ENCODE measurements at regions not wholly inside any gene's neighbourhood (a gene's known extent, or its start where the extent isn't known, plus 50 kb on each side); places are given as distances from the start of the nearest gene placed in this dataset.

DNA sequence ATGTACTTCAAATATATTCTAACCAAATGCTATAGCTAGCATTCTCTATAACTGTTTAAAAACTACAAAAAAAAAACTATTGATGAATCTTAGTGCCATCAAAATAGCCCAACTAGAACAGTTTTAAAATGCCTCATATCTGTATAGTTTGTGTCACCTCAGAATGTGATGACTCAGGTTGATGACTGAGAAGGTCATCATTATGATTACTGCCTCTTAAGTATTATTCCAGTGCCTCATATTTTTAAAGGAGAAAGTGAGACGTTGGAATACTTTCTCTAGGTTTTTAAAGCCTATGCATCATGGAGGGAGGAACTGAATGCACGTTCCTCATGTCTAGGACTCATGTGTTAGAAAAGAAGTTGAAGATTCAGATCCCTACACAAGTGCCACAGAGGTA, 88.2 kb downstream of the TMA16 start:
- DNase-seq (ENCODE audit: low spot score): no peak
- no peak for FAIRE-seq

DNA sequence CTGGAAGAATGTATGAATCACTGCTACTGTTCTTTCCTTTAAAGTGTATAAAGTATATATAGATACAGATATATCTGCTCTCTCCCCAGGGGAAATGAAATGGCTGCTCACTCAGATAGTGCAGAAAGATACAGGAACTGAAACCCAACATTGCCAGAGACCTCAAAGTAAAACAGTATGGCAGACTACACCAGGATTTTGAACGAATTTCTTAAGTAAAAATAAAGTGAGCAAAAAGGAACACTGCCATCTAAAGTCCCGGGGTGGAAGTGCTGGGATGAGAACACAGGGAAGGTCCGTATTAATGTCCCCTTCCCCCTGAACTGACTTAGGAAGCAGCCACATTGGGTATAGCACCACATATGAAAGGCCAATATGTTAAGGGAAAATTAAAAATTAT, 93.4 kb downstream of the TMA16 start:
- FAIRE-seq: no peak
- DNase-seq (ENCODE audit: low spot score): no peak

DNA sequence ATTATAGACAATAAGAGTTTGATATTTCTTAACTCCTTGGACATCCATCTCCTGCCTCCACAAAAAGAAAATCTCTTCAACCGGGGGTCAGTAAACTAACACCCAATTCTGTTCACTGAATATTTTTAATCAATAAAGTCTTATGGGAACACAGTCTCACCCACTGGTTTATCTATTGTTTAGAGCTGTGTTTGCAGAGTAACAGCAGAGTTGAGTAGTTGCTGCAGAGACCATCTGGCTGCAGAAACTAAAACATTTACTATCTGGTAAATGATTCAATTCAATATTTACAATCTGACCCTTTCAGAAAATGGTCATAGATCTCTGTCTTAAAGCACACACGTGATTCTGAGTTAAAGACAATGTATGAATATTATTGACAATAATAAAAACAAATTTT, 94.0 kb downstream of the TMA16 start:
- DNase-seq (ENCODE audit: low spot score) (no peak), FAIRE-seq (no peak)

DNA sequence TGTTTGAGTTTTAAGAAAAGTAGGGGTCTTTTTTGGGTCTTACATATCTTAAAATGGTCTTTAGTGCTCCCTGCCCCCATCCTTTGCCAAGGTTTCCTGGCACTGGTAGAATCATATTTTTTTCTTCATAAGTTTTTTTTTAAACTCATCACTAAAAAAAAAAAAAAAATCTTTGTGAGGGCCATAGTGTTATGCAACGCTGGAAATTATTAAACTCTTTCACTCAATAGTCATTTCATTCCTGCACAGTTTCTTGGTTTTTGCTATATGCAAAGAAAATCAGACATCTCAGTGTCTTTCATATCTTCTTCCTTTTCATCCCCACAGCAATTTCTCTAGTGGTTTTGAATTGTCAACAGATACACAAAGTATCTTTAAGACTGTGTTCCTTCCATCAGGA, 95.6 kb downstream of the TMA16 start:
- no peak for DNase-seq (ENCODE audit: low spot score)
- no peak for FAIRE-seq

DNA sequence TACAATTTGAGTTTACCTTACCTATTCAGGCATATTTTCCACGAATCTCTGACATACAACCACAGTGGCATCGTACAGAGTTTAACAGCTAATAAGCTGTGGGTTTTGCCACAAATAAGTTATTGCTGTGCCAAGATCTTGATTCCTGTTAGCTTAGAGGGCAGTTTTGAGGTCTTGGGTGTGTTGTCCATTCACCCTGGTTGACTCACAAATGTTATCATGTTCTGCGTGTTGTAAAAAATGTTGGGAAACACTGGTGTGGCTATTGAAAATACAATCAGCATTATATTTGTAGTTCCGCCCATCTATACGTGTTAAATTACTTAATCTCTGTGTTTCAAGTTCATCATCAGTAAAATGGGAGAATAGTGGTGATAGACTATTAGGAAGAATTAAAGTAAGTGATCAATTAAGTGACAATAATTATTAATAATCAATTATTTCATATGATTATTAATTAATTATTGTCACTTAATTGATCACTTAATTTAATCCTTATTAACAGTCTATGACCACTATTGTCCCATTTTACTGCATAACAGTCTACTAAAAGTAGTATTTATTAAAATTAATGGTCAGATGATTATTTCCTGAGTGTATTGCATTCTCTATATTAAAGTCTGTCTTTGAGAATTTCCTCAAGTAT, 96.3 kb downstream of the TMA16 start:
- DNase-seq (ENCODE audit: low spot score): no peak
- FAIRE-seq: no peak

DNA sequence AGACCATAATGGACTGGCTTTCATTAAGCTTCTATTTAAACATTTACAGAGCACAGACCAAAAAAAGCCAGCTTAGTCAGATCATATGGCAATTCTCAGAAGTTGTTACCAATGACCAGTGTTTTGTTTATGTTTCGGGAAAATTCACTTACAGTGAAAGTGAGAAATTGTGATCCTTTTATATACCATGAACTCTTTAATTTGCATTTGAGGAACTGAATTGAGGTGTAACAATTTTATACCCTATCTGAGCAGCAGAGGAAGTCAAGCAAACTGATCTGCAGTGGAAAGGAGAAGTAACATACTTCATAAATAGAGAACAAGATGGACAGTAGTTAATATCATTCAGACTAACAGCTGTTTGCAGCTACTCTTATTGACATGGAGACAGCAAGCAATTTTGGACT, 97.1 kb downstream of the TMA16 start:
- DNase-seq (ENCODE audit: low spot score): no peak
- no peak for FAIRE-seq

DNA sequence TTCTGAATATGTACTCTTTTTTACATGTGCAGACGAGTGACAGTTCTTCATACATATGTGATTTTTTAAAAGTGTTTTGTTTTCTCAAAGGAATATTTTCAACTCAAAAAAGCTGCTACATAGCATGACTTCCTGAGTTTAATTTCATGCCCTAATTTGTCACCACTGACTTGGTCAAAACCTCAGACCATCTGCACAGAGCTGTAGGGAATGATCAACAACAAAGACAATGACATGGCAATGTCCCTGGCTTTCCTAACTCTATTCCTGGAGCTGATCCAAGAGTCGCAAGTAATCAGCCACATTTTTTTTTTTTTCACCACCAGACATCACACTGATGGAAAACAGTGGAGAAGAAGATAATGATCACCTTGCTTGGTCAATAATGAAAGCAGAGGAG, 97.7 kb downstream of the TMA16 start:
- DNase-seq (ENCODE audit: low spot score) (no peak), FAIRE-seq (no peak)

DNA sequence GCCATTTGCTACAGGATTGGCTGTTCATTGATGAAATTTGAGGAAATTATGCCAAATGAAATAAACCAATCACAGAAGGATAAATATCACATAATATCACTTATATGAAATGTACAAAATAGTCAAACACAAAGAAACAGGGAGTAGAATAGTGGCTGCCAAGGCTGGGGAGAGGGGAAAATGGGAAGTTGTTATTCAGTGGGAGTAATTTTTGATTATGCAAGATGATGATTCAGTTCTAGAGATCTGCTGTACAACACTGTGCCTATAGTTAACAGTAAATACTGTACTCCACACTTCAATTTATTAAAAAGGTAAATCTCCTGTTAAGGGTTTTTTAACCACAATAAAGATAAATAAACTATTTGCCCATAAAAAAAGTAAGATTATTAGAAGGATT, 101.1 kb downstream of the TMA16 start:
- DNase-seq (ENCODE audit: low spot score) (no peak), FAIRE-seq (no peak)

DNA sequence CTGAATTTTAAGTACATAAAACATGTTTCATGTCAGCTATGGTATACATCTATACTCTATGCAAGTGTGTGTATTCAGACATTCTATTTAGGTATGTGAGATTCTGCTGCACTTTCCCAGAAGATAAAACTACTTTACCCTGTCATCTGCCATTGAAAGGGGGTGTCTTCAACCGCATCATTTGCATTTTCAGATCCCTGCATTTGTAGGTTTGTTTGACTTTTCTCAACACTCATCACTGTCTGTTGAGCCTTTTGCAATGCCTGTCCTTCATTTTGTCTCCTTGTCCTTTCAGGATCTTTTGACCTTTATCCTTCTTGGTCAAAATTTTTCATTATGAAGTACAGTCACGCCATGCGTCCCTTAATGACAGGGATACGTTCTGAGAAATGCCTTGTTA, 103.5 kb downstream of the TMA16 start:
- DNase-seq (ENCODE audit: low spot score) (no peak), FAIRE-seq (no peak)

DNA sequence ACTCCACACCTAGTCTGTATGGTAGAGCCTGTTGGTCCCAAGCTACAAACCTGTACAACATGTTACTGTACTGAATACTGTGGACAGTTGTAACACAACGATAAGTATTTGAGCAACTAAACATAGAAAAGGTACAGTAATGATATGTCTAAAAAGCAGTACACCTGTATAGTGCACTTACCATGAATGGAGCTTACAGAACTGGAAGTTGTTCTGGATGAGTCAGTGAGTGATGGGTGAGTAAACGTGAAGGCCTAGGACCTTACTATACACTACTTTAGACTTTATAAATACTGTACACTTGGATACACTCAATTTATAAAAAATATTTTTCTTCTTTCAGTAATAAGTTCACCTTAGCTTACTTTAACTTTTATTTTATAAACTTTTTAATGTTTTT, 104.0 kb downstream of the TMA16 start:
- FAIRE-seq (no peak), DNase-seq (ENCODE audit: low spot score) (no peak)

DNA sequence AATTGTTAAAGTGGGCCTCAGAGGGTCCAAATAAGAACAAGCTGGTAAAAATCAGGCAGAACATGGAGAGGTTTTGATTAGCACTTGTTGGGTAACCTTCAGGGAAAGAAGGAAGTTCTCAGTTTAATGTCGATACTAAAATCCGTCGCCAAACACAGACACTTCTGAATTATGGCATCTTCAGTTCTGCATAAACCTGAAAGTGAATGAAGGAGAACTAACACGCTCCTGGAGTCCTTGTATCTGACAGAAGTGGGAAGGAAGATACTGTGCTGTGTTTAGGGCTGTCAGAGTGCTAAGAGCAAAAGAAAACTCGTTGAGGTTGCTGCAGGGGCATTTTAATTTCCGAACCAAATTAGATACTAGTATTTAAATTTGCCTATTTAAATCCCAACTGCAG, 106.2 kb downstream of the TMA16 start:
- no peak for FAIRE-seq
- DNase-seq (ENCODE audit: low spot score): no peak

DNA sequence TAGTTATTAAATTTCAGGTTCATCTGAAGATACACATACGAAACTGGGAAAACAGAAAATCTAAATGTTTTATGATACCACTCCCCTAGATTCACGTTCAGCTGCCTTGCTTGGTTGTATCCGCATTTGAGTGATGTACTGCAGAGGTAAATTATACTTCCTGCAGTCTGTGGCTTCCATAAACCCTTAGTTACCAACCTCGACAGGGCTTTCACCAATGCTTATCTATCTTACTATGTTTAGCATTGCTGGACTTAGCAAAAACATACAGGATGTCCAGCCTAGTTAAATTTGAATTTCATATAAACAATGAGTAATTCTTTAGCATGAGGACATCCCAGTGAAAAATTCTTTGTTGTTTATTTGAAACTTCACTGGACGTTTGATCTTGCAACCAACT, 108.8 kb downstream of the TMA16 start:
- FAIRE-seq: no peak
- no peak for DNase-seq (ENCODE audit: low spot score)

DNA sequence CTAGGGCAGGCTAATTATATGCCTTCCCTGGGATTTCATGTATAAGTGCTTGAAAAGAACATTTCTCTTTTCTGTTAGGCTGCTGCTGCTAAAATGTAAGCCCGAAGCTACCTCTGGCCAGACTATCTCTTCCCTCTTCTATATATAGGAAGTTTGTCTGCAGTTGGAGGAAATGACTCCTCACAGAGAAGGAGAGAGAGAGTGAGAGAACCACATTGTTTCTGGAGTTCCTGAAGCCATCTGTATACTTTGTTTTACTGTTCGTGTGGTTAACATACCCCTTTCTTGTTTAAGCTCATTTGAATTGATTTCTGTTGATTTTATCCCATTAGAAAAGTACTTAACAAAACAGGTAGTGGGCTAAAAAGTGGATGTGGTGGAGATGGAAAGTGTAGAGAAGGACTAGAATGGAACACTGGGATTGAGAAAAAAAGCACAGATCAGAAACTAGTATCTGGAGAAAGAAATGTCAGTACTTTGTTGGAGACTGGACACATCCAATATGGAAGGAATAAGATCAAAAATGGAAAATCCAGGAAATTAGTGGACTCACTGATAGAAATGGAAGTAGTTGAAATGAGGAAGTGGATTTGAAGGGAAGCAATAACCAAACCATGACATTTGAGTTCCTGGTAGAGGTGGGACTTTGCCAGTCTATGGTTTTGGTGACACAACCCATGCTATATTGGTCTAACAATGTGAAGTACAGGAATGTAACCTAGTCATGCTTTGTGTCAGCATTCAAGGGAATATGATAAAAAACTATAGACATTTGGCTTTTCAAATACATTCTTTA, 112.6 kb downstream of the TMA16 start:
- FAIRE-seq (no peak), DNase-seq (ENCODE audit: low spot score) (no peak)

DNA sequence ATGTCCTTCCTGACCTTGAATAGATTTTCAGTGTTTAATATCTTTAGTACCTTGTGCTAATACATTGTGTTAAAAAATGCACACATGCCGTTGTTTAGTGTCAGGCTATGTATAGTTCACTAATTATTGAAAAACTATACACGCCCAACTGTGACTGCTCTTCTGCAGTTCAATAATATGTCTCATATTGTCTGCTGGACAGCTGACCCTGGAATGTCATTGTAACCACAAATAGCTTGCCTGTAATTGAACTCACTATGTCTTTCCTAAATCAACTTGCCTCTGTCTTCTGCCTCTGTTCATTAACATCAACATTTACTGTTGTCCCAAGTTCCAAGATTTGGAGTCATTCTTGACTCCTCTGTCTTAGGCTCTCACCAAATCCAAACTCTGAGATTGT, 114.5 kb downstream of the TMA16 start:
- FAIRE-seq: no peak

DNA sequence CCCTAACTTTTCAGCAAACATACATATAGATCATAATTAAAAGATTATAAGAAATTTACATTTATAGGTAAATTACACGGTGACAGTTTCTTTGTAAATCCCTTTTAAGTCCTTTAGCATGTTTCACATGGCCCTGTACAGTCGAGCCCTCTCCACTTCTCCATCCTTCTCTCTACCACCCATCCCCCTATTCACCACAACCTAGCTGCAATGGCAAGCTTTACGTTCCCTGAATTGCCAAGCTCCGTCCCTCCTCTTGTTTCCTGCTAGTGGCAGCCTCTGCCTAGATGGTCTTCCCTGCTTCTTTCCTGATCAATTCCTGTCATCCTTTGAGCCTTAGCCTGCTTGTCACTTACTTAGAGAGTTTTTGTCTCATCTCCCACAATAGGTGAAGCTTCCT, 116.2 kb downstream of the TMA16 start:
- FAIRE-seq (no peak), DNase-seq (ENCODE audit: low spot score) (no peak)

More for the DNA sequence above, 114.5 kb downstream of the TMA16 start:
- no peak for DNase-seq (ENCODE audit: low spot score)

DNA sequence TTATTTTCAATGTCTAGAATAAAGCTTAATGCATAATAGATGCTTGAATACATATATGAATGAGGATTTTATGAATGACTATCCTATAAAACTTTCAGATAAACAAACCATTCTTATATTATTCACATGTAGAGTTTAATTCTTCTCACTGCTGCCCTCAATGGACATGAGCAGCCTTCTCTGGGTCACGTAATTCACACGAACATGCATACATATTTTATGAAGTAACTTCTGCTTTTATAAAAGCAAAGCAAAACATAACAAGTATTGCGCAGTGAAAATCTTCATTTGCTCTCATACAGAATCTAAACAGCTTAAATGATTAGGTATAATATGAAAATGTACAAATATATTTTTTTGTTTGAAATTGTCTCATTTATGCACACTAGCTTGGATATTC, 116.7 kb downstream of the TMA16 start:
- FAIRE-seq (no peak), DNase-seq (ENCODE audit: low spot score) (no peak)

DNA sequence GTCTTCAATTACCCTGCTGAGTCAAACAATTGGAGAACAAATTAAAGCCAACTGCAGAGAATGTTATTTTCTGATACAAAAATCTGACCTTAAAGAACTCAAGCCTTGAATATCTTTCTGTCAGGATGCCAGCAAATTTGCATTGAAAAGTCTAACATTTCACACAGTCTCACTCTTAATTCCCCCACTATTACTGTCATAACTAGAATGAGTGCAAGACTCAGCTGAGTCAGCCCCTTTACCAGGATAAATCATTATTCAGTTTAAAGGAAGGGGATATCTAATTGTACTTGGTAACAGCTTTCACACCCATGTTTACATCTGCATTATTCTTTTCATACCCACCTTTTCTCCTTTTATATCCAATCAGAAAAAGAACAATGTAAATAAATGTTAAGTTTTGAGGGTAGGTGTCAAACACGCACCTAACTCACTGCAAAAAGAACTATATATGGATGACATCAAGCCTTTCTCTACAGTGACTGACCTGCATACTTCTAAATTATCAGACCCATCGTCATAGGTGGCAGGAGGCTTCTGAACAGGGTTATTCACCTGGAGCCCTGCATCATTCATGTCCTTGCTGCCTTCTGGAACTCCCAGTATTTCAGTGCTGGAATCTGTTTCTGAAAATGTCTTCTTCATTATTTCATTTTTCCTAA, 117.4 kb downstream of the TMA16 start:
- no peak for DNase-seq (ENCODE audit: low spot score)

DNA sequence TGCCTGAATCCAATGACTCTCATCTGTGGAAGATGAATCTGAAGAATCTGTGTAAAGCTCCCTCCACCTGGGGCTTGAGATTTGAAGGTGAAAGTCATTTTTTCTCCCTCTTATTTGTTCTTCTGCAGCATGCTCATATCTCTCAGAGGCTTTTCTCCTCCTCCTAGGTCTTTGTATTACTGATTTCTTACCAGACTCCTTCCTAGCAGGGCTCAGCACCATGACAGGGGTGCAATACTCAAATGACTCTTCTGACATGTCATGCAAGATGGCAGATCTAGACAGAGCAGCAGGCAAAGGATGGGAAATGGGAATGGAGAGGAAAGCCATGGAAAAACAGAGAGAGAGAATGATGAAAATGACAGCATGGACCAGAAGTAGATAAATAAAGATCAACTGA, 118.3 kb downstream of the TMA16 start:
- DNase-seq (ENCODE audit: low spot score) (no peak), FAIRE-seq (no peak)

More for the DNA sequence above, 117.4 kb downstream of the TMA16 start:
- FAIRE-seq: no peak

DNA sequence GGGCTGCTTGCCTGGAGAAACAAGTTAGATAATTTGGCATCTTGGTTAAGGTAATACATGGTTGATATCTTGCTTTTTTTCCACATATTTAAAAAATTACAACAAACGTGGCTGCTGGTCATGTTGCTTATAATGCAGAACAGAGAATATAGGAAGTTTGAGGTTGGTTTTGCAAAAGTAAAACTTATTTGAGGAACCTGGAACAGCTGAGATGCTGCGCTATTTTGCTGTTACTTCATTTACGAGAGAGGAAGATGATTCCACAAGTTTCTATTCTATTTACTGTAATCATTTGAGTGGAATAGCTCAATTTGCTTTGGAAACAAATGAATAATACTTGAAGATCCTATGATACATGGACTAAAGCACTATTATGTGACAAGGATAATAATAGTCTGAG, 118.9 kb downstream of the TMA16 start:
- no peak for FAIRE-seq
- DNase-seq (ENCODE audit: low spot score): no peak

DNA sequence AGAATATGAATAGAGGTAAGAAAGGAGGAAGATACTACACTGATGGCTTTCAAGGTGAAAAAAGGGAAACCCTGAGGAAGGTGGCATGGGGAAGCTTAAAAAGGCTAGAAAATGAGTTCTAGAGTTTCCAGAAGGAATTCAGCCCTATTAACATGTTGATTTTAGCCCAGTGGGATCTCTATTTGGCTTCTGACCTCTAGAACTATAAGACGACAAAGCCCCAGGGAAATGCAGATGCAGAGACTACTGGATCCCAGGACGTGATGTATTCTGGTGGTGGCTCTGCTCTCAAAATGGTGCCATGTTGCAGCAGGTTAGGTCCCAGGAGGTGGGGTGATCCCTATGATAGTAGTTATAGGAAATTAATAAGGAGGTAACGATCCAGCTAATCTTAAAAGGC, 120.4 kb downstream of the TMA16 start:
- no peak for DNase-seq (ENCODE audit: low spot score)
- no peak for FAIRE-seq

DNA sequence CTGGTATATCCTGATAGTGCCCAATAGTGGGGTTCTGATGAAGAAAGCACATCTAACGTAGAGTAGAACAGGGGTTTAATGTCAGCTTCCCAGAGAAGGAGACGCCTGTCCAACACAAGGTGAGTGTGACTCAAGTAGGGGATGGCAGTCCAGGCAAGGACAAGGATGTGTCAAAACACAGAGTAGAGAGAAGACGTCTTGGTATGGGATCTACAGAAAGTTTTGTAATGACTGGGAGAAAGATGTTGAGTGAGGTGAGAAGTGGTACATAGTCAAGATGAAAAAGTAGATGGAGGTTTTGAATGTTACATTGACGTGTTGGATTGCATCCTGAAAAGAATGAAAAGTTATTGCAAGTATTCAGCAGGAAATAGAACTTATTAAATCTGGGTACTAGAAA, 124.4 kb downstream of the TMA16 start:
- no peak for FAIRE-seq
- DNase-seq (ENCODE audit: low spot score): no peak

DNA sequence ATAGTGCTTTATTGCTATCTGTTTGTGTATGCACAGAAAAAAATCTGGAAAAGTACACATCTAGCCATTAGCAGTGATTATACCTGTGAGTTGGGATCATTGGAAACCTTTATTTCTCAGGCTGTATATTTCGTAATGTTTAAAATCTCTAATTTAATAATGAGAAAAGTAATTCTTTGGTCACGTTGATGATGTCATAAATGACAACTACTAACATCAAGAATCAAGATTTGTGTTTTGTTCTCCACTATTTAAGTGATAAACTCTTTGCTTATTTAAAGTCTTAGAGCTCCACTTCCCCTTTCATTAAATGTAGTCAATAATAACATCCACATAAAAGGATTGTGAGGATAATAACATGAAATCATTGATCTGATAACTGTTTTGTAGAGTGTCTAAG, 126.2 kb downstream of the TMA16 start:
- DNase-seq (ENCODE audit: low spot score): no peak
- no peak for FAIRE-seq

DNA sequence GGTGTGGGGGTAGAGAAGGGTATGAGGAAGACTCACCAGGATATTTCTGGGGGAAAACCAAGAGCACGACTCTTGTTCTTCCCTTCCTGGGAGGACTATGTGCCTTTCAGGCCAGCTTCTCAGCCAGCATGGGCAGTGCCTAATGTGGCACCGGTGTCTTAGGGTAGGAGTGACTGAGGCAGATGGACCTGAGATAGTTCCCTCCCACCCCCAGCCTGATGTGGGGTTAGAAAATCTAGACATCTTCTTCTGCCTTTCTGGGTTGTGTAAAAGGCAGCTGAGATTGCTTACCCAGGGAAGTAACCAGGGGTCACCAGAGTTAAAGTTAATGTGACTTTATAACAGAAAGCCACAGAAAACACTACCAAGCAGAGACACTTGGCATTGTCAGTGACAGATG, 127.3 kb downstream of the TMA16 start:
- DNase-seq (ENCODE audit: low spot score) (no peak), FAIRE-seq (no peak)

All from urothelium cell line (cell line).